ENCODE measurements at regions not wholly inside any gene's neighbourhood (a gene's known extent, or its start where the extent isn't known, plus 50 kb on each side); places are given as distances from the start of the nearest gene placed in this dataset.
A peak's percentile ranks its signal among the peaks of the same experiment; 100 is the strongest.

- CTCF ChIA-PET = no interaction called here
- Mint-ChIP-seq H3K4me1 (no peaks in the 10 kb centered on the region), H3K9me3 (no peaks in the 10 kb centered on the region), H3K27me3 (peaks cover 10 to 35% of the 10 kb centered on the region in 2 donors), H3K4me3 (no peak overlapping the region), H3K36me3 (no peaks in the 10 kb centered on the region), H3K27ac (no peak overlapping the region)
- POLR2A ChIA-PET = no interaction called here
- H3K4me1 ChIP-seq (ENCODE audit: insufficient read depth, low read length) = no peaks in the 10 kb centered on the region
- DNase-seq = no peak
- no peak overlapping the region for H3K27ac ChIP-seq (ENCODE audit: low read depth, low read length)
- H3K36me3 ChIP-seq (ENCODE audit: insufficient read depth, low read length) = no peaks in the 10 kb centered on the region
- H3K4me3 ChIP-seq (ENCODE audit: low read length) = no peak overlapping the region
- no peaks in the 10 kb centered on the region for H3K27me3 ChIP-seq (ENCODE audit: insufficient read depth, low read length, poor library complexity, severe bottlenecking)
- H3K9me3 ChIP-seq (ENCODE audit: low read length) = no peaks in the 10 kb centered on the region
These were observed 368.8 kb downstream of the NPHP4 start for GRCh38 chr1:5623399-5623798.

- Mint-ChIP-seq H3K36me3 (no peaks in the 10 kb centered on the region), H3K9me3 (no peaks in the 10 kb centered on the region), H3K4me1 (no peaks in the 10 kb centered on the region), H3K27ac (no peak overlapping the region), H3K4me3 (no peak overlapping the region), H3K27me3 (peaks cover 15 to 41% of the 10 kb centered on the region in 2 donors)
- Histone ChIP-seq H3K4me1 (ENCODE audit: insufficient read depth, low read length) (no peaks in the 10 kb centered on the region), H3K36me3 (ENCODE audit: insufficient read depth, low read length) (no peaks in the 10 kb centered on the region), H3K4me3 (ENCODE audit: low read length) (no peak overlapping the region), H3K9me3 (ENCODE audit: low read length) (no peaks in the 10 kb centered on the region), H3K27ac (ENCODE audit: low read depth, low read length) (no peak overlapping the region), H3K27me3 (ENCODE audit: insufficient read depth, low read length, poor library complexity, severe bottlenecking) (no peaks in the 10 kb centered on the region)
- no peak for DNase-seq
- ChIA-PET CTCF (interaction anchor here (1.7 kb wide), 1 partner anchor 123 kb away, joined by 3 read pairs; no protein-coding TSS in a partner anchor), POLR2A (no interaction called here)
These were observed 369.8 kb downstream of the NPHP4 start for GRCh38 chr1:5622412-5622811.

GRCh38 chr1:5621692-5622091 lies 370.5 kb downstream of the NPHP4 start:
- Mint-ChIP-seq H3K36me3 (no peaks in the 10 kb centered on the region), H3K4me1 (no peaks in the 10 kb centered on the region), H3K27ac (no peak overlapping the region), H3K27me3 (peaks cover 15 to 48% of the 10 kb centered on the region in 2 donors), H3K9me3 (peaks cover 0 to 2% (median 0%) of the 10 kb centered on the region in 5 donors), H3K4me3 (no peak overlapping the region)
- Histone ChIP-seq H3K4me3 (ENCODE audit: low read length) (no peak overlapping the region), H3K9me3 (ENCODE audit: low read length) (no peaks in the 10 kb centered on the region), H3K27ac (ENCODE audit: low read depth, low read length) (no peak overlapping the region), H3K27me3 (ENCODE audit: insufficient read depth, low read length, poor library complexity, severe bottlenecking) (no peaks in the 10 kb centered on the region), H3K4me1 (ENCODE audit: insufficient read depth, low read length) (no peaks in the 10 kb centered on the region), H3K36me3 (ENCODE audit: insufficient read depth, low read length) (no peaks in the 10 kb centered on the region)
- ChIA-PET POLR2A (no interaction called here), CTCF (interaction anchor here (1.7 kb wide), 1 partner anchor 124 kb away, joined by 3 read pairs; no protein-coding TSS in a partner anchor)
- DNase-seq = no peak

- Mint-ChIP-seq H3K36me3 (no peaks in the 10 kb centered on the region), H3K4me1 (no peaks in the 10 kb centered on the region), H3K27me3 (peaks cover 15 to 53% of the 10 kb centered on the region in 2 donors), H3K27ac (no peak overlapping the region), H3K9me3 (peaks cover 0 to 2% (median 0%) of the 10 kb centered on the region in 5 donors), H3K4me3 (no peak overlapping the region)
- no peaks in the 10 kb centered on the region for H3K27me3 ChIP-seq (ENCODE audit: insufficient read depth, low read length, poor library complexity, severe bottlenecking)
- POLR2A ChIA-PET = no interaction called here
- DNase-seq = no peak
- no peak overlapping the region for H3K27ac ChIP-seq (ENCODE audit: low read depth, low read length)
- CTCF ChIA-PET = interaction anchor here (1.7 kb wide), 1 partner anchor 124 kb away, joined by 3 read pairs; no protein-coding TSS in a partner anchor
- no peak overlapping the region for H3K4me3 ChIP-seq (ENCODE audit: low read length)
- no peaks in the 10 kb centered on the region for H3K36me3 ChIP-seq (ENCODE audit: insufficient read depth, low read length)
- H3K9me3 ChIP-seq (ENCODE audit: low read length) = no peaks in the 10 kb centered on the region
- no peaks in the 10 kb centered on the region for H3K4me1 ChIP-seq (ENCODE audit: insufficient read depth, low read length)
These were observed 371.2 kb downstream of the NPHP4 start for GRCh38 chr1:5620997-5621396.

DNA sequence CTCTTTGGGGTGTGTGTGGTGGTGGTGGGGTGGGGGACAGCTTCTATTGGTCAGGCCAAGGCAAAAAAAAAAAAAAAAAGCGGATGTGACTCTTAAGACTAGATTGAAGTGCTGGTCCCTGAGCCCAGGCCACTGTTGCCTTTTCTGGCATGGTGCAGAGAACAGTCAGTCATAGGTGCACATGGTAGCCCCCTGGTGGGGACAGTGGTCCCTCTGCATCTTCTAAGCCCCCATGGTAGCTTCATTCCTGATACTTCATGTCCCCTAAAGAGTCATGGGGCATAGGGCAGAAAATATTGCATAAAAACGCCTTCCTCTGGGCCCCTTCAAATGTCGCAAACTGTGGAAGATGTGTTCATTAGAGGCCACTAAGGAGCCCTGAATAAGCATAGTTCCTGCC lies 371.8 kb downstream of the NPHP4 start:
- Histone ChIP-seq H3K27ac (ENCODE audit: low read depth, low read length) (no peak overlapping the region), H3K27me3 (ENCODE audit: insufficient read depth, low read length, poor library complexity, severe bottlenecking) (no peaks in the 10 kb centered on the region), H3K9me3 (ENCODE audit: low read length) (no peaks in the 10 kb centered on the region), H3K4me3 (ENCODE audit: low read length) (no peak overlapping the region), H3K4me1 (ENCODE audit: insufficient read depth, low read length) (no peaks in the 10 kb centered on the region), H3K36me3 (ENCODE audit: insufficient read depth, low read length) (no peaks in the 10 kb centered on the region)
- H3K4me1 Mint-ChIP-seq = no peaks in the 10 kb centered on the region
- H3K9me3 Mint-ChIP-seq = peaks cover 0 to 2% (median 0%) of the 10 kb centered on the region in 5 donors
- peak overlapping the region in 1 of 8 donors; percentile 35 for H3K27ac Mint-ChIP-seq
- POLR2A ChIA-PET = no interaction called here
- DNase-seq = no peak
- H3K4me3 Mint-ChIP-seq = no peak overlapping the region
- no peaks in the 10 kb centered on the region for H3K36me3 Mint-ChIP-seq
- CTCF ChIA-PET = no interaction called here
- H3K27me3 Mint-ChIP-seq = peaks cover 12 to 55% of the 10 kb centered on the region in 2 donors

DNA sequence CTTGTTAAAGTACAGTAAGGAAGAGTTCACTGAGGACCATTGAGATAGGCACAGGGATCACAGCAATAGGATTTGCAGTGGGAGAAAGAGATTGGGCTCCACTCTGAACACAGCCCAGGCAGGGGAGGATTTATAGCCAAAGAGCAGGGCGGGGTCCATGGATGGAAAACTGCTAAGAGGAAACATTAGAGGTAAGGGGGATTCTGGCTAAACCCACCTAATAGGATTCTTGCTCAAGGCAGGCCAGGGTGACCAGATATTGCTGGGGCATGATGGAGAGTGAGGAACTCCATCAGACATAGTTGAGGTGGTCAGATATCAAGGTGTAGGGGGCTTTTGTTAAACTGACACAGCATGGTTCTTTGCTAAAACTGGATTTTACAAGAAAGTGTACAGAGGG lies 372.8 kb downstream of the NPHP4 start:
- H3K4me1 ChIP-seq (ENCODE audit: insufficient read depth, low read length) = no peaks in the 10 kb centered on the region
- no peak overlapping the region for H3K27ac ChIP-seq (ENCODE audit: low read depth, low read length)
- CTCF ChIA-PET = no interaction called here
- Mint-ChIP-seq H3K27me3 (peaks cover 15 to 62% of the 10 kb centered on the region in 2 donors), H3K4me3 (no peak overlapping the region), H3K9me3 (peaks cover 0 to 2% (median 0%) of the 10 kb centered on the region in 5 donors), H3K27ac (no peak overlapping the region), H3K36me3 (no peaks in the 10 kb centered on the region), H3K4me1 (no peaks in the 10 kb centered on the region)
- no peak for DNase-seq
- POLR2A ChIA-PET = no interaction called here
- H3K36me3 ChIP-seq (ENCODE audit: insufficient read depth, low read length) = no peaks in the 10 kb centered on the region
- no peaks in the 10 kb centered on the region for H3K9me3 ChIP-seq (ENCODE audit: low read length)
- no peaks in the 10 kb centered on the region for H3K27me3 ChIP-seq (ENCODE audit: insufficient read depth, low read length, poor library complexity, severe bottlenecking)
- no peak overlapping the region for H3K4me3 ChIP-seq (ENCODE audit: low read length)

DNA sequence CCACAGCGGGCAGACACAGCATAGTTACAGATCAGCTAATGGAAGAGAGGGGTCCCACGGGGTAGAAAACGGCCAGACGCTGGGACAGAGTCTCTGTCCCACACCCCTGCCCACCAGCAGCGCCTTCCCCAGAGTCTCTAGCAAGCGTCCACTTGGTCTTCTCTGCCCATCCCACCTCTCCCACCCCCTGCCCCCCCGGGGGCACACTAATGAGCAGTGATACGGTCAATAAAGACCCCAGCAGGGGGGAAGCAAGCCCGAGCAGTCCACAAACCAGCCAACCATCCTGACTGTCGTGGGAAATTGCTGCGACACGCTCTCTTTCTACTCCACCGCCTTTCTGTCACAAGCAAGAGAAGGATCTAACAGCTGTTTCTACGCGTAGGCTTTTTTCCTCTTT lies 374.7 kb downstream of the NPHP4 start:
- Mint-ChIP-seq H3K27ac (no peak overlapping the region), H3K4me3 (no peak overlapping the region), H3K27me3 (peaks cover 19 to 68% of the 10 kb centered on the region in 2 donors), H3K9me3 (peaks cover 0 to 2% (median 0%) of the 10 kb centered on the region in 5 donors), H3K4me1 (no peaks in the 10 kb centered on the region), H3K36me3 (no peaks in the 10 kb centered on the region)
- Histone ChIP-seq H3K27me3 (ENCODE audit: insufficient read depth, low read length, poor library complexity, severe bottlenecking) (no peaks in the 10 kb centered on the region), H3K4me3 (ENCODE audit: low read length) (no peak overlapping the region), H3K36me3 (ENCODE audit: insufficient read depth, low read length) (no peaks in the 10 kb centered on the region), H3K27ac (ENCODE audit: low read depth, low read length) (no peak overlapping the region), H3K4me1 (ENCODE audit: insufficient read depth, low read length) (no peaks in the 10 kb centered on the region), H3K9me3 (ENCODE audit: low read length) (no peaks in the 10 kb centered on the region)
- ChIA-PET CTCF (no interaction called here), POLR2A (no interaction called here)
- DNase-seq = no peak

- Mint-ChIP-seq H3K36me3 (no peaks in the 10 kb centered on the region), H3K27ac (no peak overlapping the region), H3K9me3 (peaks cover 0 to 2% (median 0%) of the 10 kb centered on the region in 5 donors), H3K27me3 (peaks cover 20 to 66% of the 10 kb centered on the region in 2 donors), H3K4me1 (no peaks in the 10 kb centered on the region), H3K4me3 (no peak overlapping the region)
- no peaks in the 10 kb centered on the region for H3K4me1 ChIP-seq (ENCODE audit: insufficient read depth, low read length)
- no peak overlapping the region for H3K27ac ChIP-seq (ENCODE audit: low read depth, low read length)
- ChIA-PET POLR2A (no interaction called here), CTCF (no interaction called here)
- no peaks in the 10 kb centered on the region for H3K9me3 ChIP-seq (ENCODE audit: low read length)
- H3K27me3 ChIP-seq (ENCODE audit: insufficient read depth, low read length, poor library complexity, severe bottlenecking) = no peaks in the 10 kb centered on the region
- no peak for DNase-seq
- no peak overlapping the region for H3K4me3 ChIP-seq (ENCODE audit: low read length)
- no peaks in the 10 kb centered on the region for H3K36me3 ChIP-seq (ENCODE audit: insufficient read depth, low read length)
These were observed 375.1 kb downstream of the NPHP4 start for GRCh38 chr1:5617179-5617520.
